Kidney epithelial cell (primary cell): ENCODE measurements at regions not wholly inside any gene's neighbourhood (a gene's known extent, or its start where the extent isn't known, plus 50 kb on each side); places are given as distances from the start of the nearest gene placed in this dataset.

Source experiments
- DNase-seq: peaks from one replicate; pipeline ENCODE4 v3.0.0-alpha.2; 2010; ENCODE audit warnings: low read depth
- H3K27me3 ChIP-seq: 2 replicates; pipeline ENCODE4 v1.6.0; 2011; ENCODE audit warnings: low read length; ENCODE audit not compliant: control insufficient read depth, insufficient read depth
- H3K36me3 ChIP-seq: 2 replicates; pipeline ENCODE4 v1.5.1; 2011; ENCODE audit warnings: low read length; ENCODE audit not compliant: control insufficient read depth, insufficient read depth
- H3K4me3 ChIP-seq: 2 replicates; pipeline ENCODE4 v1.5.1; 2011; ENCODE audit warnings: low read depth, mild to moderate bottlenecking, control low read depth, low read length
- TF ChIP-seq, protein P1 (sequence below): IDR thresholded peaks from 2 replicates; pipeline ENCODE4 v1.5.1; 2011; ENCODE audit warnings: mild to moderate bottlenecking, moderate library complexity, low read length, control low read depth, inconsistent platforms; ENCODE audit not compliant: insufficient read depth, poor library complexity, severe bottlenecking

DNA sequence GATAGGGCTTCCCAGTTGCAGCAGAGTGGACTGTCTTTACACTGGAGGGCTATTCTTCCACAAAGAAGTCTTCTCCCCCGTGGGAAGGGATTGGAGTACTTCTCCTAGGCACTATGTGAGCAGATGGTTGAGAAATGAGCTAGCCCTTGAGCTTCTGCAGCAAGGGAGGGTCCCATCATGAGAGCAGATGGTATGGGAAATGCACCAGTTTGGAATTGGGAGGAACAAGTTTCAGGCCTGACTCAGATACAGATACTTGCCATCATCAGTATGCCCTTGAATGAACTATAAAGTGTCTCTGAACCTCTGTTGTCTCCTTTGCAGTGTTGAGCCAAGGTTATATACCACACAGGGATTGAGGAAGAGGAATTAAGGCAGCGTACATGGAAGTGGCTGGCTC is 757.4 kb downstream of the RNF144A start:
- Histone ChIP-seq H3K36me3 (no peaks in the 10 kb centered on the region), H3K27me3 (no peaks in the 10 kb centered on the region), H3K4me3 (no peak overlapping the region)
- TF ChIP-seq, protein P1, sequence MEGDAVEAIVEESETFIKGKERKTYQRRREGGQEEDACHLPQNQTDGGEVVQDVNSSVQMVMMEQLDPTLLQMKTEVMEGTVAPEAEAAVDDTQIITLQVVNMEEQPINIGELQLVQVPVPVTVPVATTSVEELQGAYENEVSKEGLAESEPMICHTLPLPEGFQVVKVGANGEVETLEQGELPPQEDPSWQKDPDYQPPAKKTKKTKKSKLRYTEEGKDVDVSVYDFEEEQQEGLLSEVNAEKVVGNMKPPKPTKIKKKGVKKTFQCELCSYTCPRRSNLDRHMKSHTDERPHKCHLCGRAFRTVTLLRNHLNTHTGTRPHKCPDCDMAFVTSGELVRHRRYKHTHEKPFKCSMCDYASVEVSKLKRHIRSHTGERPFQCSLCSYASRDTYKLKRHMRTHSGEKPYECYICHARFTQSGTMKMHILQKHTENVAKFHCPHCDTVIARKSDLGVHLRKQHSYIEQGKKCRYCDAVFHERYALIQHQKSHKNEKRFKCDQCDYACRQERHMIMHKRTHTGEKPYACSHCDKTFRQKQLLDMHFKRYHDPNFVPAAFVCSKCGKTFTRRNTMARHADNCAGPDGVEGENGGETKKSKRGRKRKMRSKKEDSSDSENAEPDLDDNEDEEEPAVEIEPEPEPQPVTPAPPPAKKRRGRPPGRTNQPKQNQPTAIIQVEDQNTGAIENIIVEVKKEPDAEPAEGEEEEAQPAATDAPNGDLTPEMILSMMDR = no peak
- no peak for DNase-seq

- Histone ChIP-seq H3K27me3 (no peaks in the 10 kb centered on the region), H3K4me3 (no peak overlapping the region), H3K36me3 (no peaks in the 10 kb centered on the region)
- TF ChIP-seq, protein P1 = no peak
- no peak for DNase-seq
Measured at GRCh38 chr2:7676714-7677113, 759.5 kb downstream of the RNF144A start.

DNA sequence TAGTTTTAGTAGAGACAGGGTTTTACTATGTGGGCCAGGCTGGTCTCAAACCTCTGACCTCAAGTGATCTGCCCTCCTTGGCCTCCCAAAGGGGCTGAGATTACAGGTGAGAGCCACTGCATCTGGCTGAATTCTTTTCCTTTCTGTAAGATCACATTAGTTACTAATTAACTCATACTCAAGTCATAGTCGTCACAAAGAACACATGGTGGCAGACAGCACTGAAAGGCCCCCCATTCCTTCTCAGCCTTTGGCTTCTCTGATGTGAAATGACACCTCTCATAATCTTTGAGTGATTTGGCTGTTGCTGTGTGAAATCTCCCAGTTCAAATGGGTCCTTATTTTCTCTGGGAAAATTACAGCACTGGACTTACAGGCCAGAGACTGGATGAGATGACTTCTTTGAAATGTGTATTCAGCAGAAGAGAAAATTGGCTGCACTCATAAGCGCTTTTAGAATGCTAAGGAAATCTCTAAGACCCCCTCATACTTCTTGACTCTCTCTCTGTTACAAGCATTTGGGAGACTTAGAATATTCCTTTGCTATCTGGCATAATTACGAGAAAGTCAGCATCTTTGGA is 764.8 kb downstream of the RNF144A start:
- DNase-seq = no peak
- H3K4me3 ChIP-seq = no peak overlapping the region
- TF ChIP-seq, protein P1 = no peak
- no peaks in the 10 kb centered on the region for H3K27me3 ChIP-seq
- no peaks in the 10 kb centered on the region for H3K36me3 ChIP-seq

- no peaks in the 10 kb centered on the region for H3K27me3 ChIP-seq
- TF ChIP-seq, protein P1 = no peak
- H3K36me3 ChIP-seq = no peaks in the 10 kb centered on the region
- no peak for DNase-seq
- no peak overlapping the region for H3K4me3 ChIP-seq
Measured at GRCh38 chr2:7683196-7683595, 766.0 kb downstream of the RNF144A start.

- Histone ChIP-seq H3K27me3 (no peaks in the 10 kb centered on the region), H3K36me3 (no peaks in the 10 kb centered on the region), H3K4me3 (no peak overlapping the region)
- DNase-seq = no peak
- TF ChIP-seq, protein P1 = no peak
Measured at GRCh38 chr2:7683708-7684107, 766.5 kb downstream of the RNF144A start.

GRCh38 chr2:7685342-7686015 is 768.3 kb downstream of the RNF144A start:
- no peak overlapping the region for H3K4me3 ChIP-seq
- no peaks in the 10 kb centered on the region for H3K27me3 ChIP-seq
- H3K36me3 ChIP-seq = no peaks in the 10 kb centered on the region
- no peak for DNase-seq
- TF ChIP-seq, protein P1 = no peak
